Retinal pigment epithelial cell (primary cell): ENCODE measurements at regions not wholly inside any gene's neighbourhood (a gene's known extent, or its start where the extent isn't known, plus 50 kb on each side); places are given as distances from the start of the nearest gene placed in this dataset.

Source experiments
- DNase-seq: peaks from one replicate; pipeline ENCODE4 v3.0.0-alpha.2; 2010; ENCODE audit warnings: low read depth
- H3K4me3 ChIP-seq: 2 replicates; pipeline ENCODE4 v1.5.1; 2011; ENCODE audit warnings: mild to moderate bottlenecking, low read length, control low read depth, moderate library complexity
- CTCF ChIP-seq: conservative IDR thresholded peaks from 2 replicates; pipeline ENCODE4 v1.5.1; 2011; ENCODE audit warnings: low read depth, low read length, control low read depth, inconsistent platforms

GRCh38 chr5:68099327-68099726 is 116.2 kb upstream of the PIK3R1 start:
- no peak for TF ChIP-seq CTCF
- no peak overlapping the region for H3K4me3 ChIP-seq
- DNase-seq = no peak

GRCh38 chr5:68093455-68094159 is 121.9 kb upstream of the PIK3R1 start:
- no peak overlapping the region for H3K4me3 ChIP-seq
- TF ChIP-seq CTCF = no peak
- no peak for DNase-seq

GRCh38 chr5:68088302-68088701 is 127.3 kb upstream of the PIK3R1 start:
- no peak overlapping the region for H3K4me3 ChIP-seq
- no peak for TF ChIP-seq CTCF
- DNase-seq = no peak

GRCh38 chr5:68087866-68088265 is 127.7 kb upstream of the PIK3R1 start:
- DNase-seq = peak; percentile 33
- TF ChIP-seq CTCF = no peak

GRCh38 chr5:68086857-68087256 is 128.7 kb upstream of the PIK3R1 start:
- peak; percentile 24 for DNase-seq
- H3K4me3 ChIP-seq = no peak overlapping the region
- no peak for TF ChIP-seq CTCF

More at GRCh38 chr5:68087866-68088265, 127.7 kb upstream of the PIK3R1 start:
- no peak overlapping the region for H3K4me3 ChIP-seq

GRCh38 chr5:68086439-68086838 is 129.1 kb upstream of the PIK3R1 start:
- DNase-seq = no peak
- H3K4me3 ChIP-seq = no peak overlapping the region
- no peak for TF ChIP-seq CTCF

- no peak for DNase-seq
- TF ChIP-seq CTCF = no peak
- H3K4me3 ChIP-seq = no peak overlapping the region
Measured at GRCh38 chr5:68084396-68084795, 131.2 kb upstream of the PIK3R1 start.
